WTC11 (cell line): ENCODE measurements at regions not wholly inside any gene's neighbourhood (a gene's known extent, or its start where the extent isn't known, plus 50 kb on each side); places are given as distances from the start of the nearest gene placed in this dataset.

Experiments used
- CREB1 ChIP-seq: sonication (generic); formaldehyde crosslinking; IDR thresholded peaks from 2 replicates; pipeline ENCODE4 v1.8.0; 2023; ENCODE audit warnings: mild to moderate bottlenecking, missing genetic modification reagents
- NFYB ChIP-seq: sonication (generic); formaldehyde crosslinking; conservative IDR thresholded peaks from 2 replicates; pipeline ENCODE4 v1.8.0; 2022; ENCODE audit warnings: low read depth, missing genetic modification reagents
- TEAD4 ChIP-seq: sonication (generic); formaldehyde crosslinking; IDR thresholded peaks from 2 replicates; pipeline ENCODE4 v1.8.0; 2022; ENCODE audit warnings: mild to moderate bottlenecking, missing genetic modification reagents
- ZNF121 ChIP-seq: sonication (generic); formaldehyde crosslinking; IDR thresholded peaks from 2 replicates; pipeline ENCODE4 v1.8.0; 2023; ENCODE audit warnings: missing genetic modification reagents
- ZNF219 ChIP-seq: sonication (generic); formaldehyde crosslinking; IDR thresholded peaks from 2 replicates; pipeline ENCODE4 v1.8.0; 2023; ENCODE audit warnings: missing genetic modification reagents, mild to moderate bottlenecking, borderline replicate concordance
- ZNF232 ChIP-seq: sonication (generic); formaldehyde crosslinking; IDR thresholded peaks from 2 replicates; pipeline ENCODE4 v1.8.0; 2022; ENCODE audit warnings: mild to moderate bottlenecking, missing genetic modification reagents
- TF ChIP-seq, protein P1 (sequence below): fragments of 200-600 bp; IDR thresholded peaks from 2 replicates; pipeline ENCODE4 v1.8.0; 2022; ENCODE audit warnings: antibody characterized with exemption
- TF ChIP-seq, protein P2 (sequence below): sonication (generic); formaldehyde crosslinking; conservative IDR thresholded peaks from 2 replicates; pipeline ENCODE4 v1.8.1; 2023; ENCODE audit warnings: mild to moderate bottlenecking, low read depth, missing genetic modification reagents, moderate library complexity

DNA sequence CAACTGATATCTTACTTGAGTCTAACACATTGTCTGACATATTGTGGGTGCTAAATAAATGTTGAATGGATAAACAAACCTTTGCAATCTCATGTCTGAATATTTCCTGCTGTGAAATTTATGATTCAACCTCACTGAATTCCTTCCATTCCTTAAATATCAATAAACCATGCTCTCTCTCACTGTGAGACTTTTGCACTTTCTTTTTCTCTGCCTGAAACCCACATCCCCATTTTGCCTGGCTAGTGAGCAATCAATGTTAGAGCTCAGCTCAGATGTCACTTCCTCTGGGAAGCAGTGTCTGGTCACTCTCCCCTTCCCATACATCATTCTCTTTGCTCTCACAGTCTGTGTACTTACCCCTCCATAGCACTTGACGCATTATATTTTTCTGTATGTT is 383.7 kb upstream of the TRPC7 start:
- TF ChIP-seq ZNF121 (CRISPR knock-in tag) (no peak), TEAD4 (CRISPR knock-in tag) (no peak), NFYB (CRISPR knock-in tag) (no peak), ZNF232 (CRISPR knock-in tag) (no peak), ZNF219 (CRISPR knock-in tag) (no peak), CREB1 (CRISPR knock-in tag) (no peak)
- TF ChIP-seq, protein P1, sequence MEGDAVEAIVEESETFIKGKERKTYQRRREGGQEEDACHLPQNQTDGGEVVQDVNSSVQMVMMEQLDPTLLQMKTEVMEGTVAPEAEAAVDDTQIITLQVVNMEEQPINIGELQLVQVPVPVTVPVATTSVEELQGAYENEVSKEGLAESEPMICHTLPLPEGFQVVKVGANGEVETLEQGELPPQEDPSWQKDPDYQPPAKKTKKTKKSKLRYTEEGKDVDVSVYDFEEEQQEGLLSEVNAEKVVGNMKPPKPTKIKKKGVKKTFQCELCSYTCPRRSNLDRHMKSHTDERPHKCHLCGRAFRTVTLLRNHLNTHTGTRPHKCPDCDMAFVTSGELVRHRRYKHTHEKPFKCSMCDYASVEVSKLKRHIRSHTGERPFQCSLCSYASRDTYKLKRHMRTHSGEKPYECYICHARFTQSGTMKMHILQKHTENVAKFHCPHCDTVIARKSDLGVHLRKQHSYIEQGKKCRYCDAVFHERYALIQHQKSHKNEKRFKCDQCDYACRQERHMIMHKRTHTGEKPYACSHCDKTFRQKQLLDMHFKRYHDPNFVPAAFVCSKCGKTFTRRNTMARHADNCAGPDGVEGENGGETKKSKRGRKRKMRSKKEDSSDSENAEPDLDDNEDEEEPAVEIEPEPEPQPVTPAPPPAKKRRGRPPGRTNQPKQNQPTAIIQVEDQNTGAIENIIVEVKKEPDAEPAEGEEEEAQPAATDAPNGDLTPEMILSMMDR, result no peak
- TF ChIP-seq, protein P2, sequence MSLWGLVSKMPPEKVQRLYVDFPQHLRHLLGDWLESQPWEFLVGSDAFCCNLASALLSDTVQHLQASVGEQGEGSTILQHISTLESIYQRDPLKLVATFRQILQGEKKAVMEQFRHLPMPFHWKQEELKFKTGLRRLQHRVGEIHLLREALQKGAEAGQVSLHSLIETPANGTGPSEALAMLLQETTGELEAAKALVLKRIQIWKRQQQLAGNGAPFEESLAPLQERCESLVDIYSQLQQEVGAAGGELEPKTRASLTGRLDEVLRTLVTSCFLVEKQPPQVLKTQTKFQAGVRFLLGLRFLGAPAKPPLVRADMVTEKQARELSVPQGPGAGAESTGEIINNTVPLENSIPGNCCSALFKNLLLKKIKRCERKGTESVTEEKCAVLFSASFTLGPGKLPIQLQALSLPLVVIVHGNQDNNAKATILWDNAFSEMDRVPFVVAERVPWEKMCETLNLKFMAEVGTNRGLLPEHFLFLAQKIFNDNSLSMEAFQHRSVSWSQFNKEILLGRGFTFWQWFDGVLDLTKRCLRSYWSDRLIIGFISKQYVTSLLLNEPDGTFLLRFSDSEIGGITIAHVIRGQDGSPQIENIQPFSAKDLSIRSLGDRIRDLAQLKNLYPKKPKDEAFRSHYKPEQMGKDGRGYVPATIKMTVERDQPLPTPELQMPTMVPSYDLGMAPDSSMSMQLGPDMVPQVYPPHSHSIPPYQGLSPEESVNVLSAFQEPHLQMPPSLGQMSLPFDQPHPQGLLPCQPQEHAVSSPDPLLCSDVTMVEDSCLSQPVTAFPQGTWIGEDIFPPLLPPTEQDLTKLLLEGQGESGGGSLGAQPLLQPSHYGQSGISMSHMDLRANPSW, result no peak
